Amniotic stem cell (primary cell): ENCODE measurements at regions not wholly inside any gene's neighbourhood (a gene's known extent, or its start where the extent isn't known, plus 50 kb on each side); places are given as distances from the start of the nearest gene placed in this dataset.

Experiments used
- DNase-seq: peaks from one replicate; lab custom pipeline; 2025; lab: John Stamatoyannopoulos, UW

- DNase-seq = no peak
Observed at GRCh38 chr18:22074282-22075070, 94.9 kb upstream of the GATA6 start.

- DNase-seq = no peak
Observed at GRCh38 chr18:22080035-22080434, 89.4 kb upstream of the GATA6 start.

GRCh38 chr18:22082408-22082807 lies 87.0 kb upstream of the GATA6 start:
- no peak for DNase-seq

- no peak for DNase-seq
Observed at GRCh38 chr18:22084547-22084946, 84.8 kb upstream of the GATA6 start.

GRCh38 chr18:22086973-22087372 lies 82.4 kb upstream of the GATA6 start:
- no peak for DNase-seq

- no peak for DNase-seq
Observed at GRCh38 chr18:22088029-22088428, 81.4 kb upstream of the GATA6 start.

- no peak for DNase-seq
Observed at GRCh38 chr18:22088996-22089640, 80.3 kb upstream of the GATA6 start.

- DNase-seq = no peak
Observed at GRCh38 chr18:22091341-22091740, 78.0 kb upstream of the GATA6 start.

- DNase-seq = no peak
Observed at GRCh38 chr18:22093731-22094357, 75.5 kb upstream of the GATA6 start.

GRCh38 chr18:22094358-22094734 lies 75.0 kb upstream of the GATA6 start:
- DNase-seq = no peak

- DNase-seq = no peak
Observed at GRCh38 chr18:22098563-22098989, 70.8 kb upstream of the GATA6 start.

- DNase-seq = no peak
Observed at GRCh38 chr18:22099925-22100324, 69.5 kb upstream of the GATA6 start.

- no peak for DNase-seq
Observed at GRCh38 chr18:22101731-22102130, 67.7 kb upstream of the GATA6 start.

GRCh38 chr18:22102953-22103646 lies 66.3 kb upstream of the GATA6 start:
- DNase-seq = no peak

GRCh38 chr18:22103647-22104031 lies 65.8 kb upstream of the GATA6 start:
- DNase-seq = no peak

- no peak for DNase-seq
Observed at GRCh38 chr18:22106536-22107292, 62.7 kb upstream of the GATA6 start.

GRCh38 chr18:22108674-22109073 lies 60.7 kb upstream of the GATA6 start:
- DNase-seq = no peak

GRCh38 chr18:22109535-22109934 lies 59.9 kb upstream of the GATA6 start:
- no peak for DNase-seq

- no peak for DNase-seq
Observed at GRCh38 chr18:22110461-22110924, 58.9 kb upstream of the GATA6 start.

GRCh38 chr18:22112215-22112614 lies 57.2 kb upstream of the GATA6 start:
- DNase-seq = no peak

GRCh38 chr18:22113144-22113844 lies 56.1 kb upstream of the GATA6 start:
- no peak for DNase-seq
